ENCODE measurements at regions not wholly inside any gene's neighbourhood (a gene's known extent, or its start where the extent isn't known, plus 50 kb on each side); places are given as distances from the start of the nearest gene placed in this dataset.
A peak's percentile ranks its signal among the peaks of the same experiment; 100 is the strongest.

DNA sequence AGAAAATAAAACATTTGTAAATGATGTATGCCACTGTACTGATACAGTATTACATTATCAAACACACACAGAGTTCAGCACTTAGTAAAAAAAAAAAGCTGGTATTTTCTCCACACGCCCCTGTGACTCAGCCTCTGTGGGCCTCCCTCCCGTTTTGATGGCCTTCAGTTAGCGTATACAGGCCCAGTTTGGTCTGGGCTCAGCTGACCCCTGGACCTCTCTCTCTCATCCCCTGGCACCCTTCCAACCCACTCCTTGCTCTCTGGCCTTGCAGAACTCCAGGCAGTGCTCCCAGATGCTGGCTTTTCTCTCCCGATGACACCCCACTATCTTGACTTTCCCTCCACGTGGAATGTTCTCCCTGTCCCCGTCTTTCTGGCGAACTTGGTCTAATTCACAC lies 89.0 kb upstream of the LIMCH1 start:
- WGBS, result 74% methylated on average over 7 of the region's 7 CpGs
- Histone ChIP-seq H3K9ac (ENCODE audit: low read depth in 1 of 2, low read length in 2 of 2) (no peak overlapping the region), H3K36me3 (ENCODE audit: control insufficient read depth in 4 of 4, insufficient read depth in 3 of 4, low read depth in 1 of 4, low read length in 3 of 4) (no peaks in the 10 kb centered on the region), H3K27ac (ENCODE audit: low read depth in 1 of 2, low read length in 2 of 2) (no peak overlapping the region), H3K4me1 (ENCODE audit: control insufficient read depth in 4 of 4, insufficient read depth in 4 of 4, low read length in 3 of 4) (peaks cover 1 to 18% (median 15%) of the 10 kb centered on the region in 4 donors), H3K4me3 (ENCODE audit: low read depth in 1 of 3, low read length in 3 of 3) (no peak overlapping the region), H3K9me3 (ENCODE audit: control insufficient read depth in 4 of 4, low read length in 3 of 4) (no peaks in the 10 kb centered on the region), H3K27me3 (ENCODE audit: control insufficient read depth in 4 of 4, insufficient read depth in 4 of 4, low read length in 3 of 4) (no peaks in the 10 kb centered on the region)
- peak; percentile 32 for TF ChIP-seq NR2F2 (IDR thresholded peaks at IDR 0.05)
- TF ChIP-seq, protein P1, sequence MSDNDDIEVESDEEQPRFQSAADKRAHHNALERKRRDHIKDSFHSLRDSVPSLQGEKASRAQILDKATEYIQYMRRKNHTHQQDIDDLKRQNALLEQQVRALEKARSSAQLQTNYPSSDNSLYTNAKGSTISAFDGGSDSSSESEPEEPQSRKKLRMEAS (IDR thresholded peaks at IDR 0.05), result no peak
- no peak for TF ChIP-seq RAD21 (IDR thresholded peaks at IDR 0.05)
- no peak for DNase-seq (ENCODE audit: low spot score)

DNA sequence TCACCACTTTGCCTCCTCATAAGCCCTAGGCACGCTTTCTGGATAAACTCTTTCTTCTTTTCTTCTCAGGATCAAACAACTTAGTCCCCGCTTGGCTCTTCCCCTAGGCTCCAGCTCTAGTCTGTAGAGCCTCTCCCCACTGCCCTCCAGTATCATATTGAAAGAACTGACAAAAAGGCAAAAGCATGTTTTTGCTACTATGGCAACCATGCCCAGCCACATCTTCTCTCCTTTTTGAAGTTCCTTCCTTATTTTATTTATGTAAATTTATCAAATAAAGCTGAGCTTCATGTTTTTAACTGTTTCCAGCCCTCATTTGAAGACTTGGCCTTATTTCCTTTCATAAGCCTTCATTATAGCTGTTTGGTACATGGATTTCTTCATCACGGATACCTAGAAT lies 86.0 kb upstream of the LIMCH1 start:
- no peak for DNase-seq (ENCODE audit: low spot score)
- H3K4me3 ChIP-seq (ENCODE audit: low read depth in 1 of 3, low read length in 3 of 3), result no peak overlapping the region
- no peak overlapping the region for H3K27ac ChIP-seq (ENCODE audit: low read depth in 1 of 2, low read length in 2 of 2)
- no peaks in the 10 kb centered on the region for H3K27me3 ChIP-seq (ENCODE audit: control insufficient read depth in 4 of 4, insufficient read depth in 4 of 4, low read length in 3 of 4)
- 95% methylated on average over 3 of the region's 3 CpGs for WGBS
- no peaks in the 10 kb centered on the region for H3K36me3 ChIP-seq (ENCODE audit: control insufficient read depth in 4 of 4, insufficient read depth in 3 of 4, low read depth in 1 of 4, low read length in 3 of 4)
- no peak overlapping the region for H3K9ac ChIP-seq (ENCODE audit: low read depth in 1 of 2, low read length in 2 of 2)
- no peak for TF ChIP-seq EGR1 (IDR thresholded peaks at IDR 0.05; ENCODE audit: low read depth in 2 of 2)
- TF ChIP-seq HNF4G (IDR thresholded peaks at IDR 0.05), result no peak
- TF ChIP-seq JUND (IDR thresholded peaks at IDR 0.05), result no peak
- TF ChIP-seq HNF4A (conservative IDR thresholded peaks at IDR 0.05), result no peak
- TF ChIP-seq GABPA (IDR thresholded peaks at IDR 0.05 in 1 of 2, conservative IDR thresholded peaks at IDR 0.05 in 1 of 2), result no peak
- H3K4me1 ChIP-seq (ENCODE audit: control insufficient read depth in 4 of 4, insufficient read depth in 4 of 4, low read length in 3 of 4), result no peaks in the 10 kb centered on the region
- no peaks in the 10 kb centered on the region for H3K9me3 ChIP-seq (ENCODE audit: control insufficient read depth in 4 of 4, low read length in 3 of 4)

DNA sequence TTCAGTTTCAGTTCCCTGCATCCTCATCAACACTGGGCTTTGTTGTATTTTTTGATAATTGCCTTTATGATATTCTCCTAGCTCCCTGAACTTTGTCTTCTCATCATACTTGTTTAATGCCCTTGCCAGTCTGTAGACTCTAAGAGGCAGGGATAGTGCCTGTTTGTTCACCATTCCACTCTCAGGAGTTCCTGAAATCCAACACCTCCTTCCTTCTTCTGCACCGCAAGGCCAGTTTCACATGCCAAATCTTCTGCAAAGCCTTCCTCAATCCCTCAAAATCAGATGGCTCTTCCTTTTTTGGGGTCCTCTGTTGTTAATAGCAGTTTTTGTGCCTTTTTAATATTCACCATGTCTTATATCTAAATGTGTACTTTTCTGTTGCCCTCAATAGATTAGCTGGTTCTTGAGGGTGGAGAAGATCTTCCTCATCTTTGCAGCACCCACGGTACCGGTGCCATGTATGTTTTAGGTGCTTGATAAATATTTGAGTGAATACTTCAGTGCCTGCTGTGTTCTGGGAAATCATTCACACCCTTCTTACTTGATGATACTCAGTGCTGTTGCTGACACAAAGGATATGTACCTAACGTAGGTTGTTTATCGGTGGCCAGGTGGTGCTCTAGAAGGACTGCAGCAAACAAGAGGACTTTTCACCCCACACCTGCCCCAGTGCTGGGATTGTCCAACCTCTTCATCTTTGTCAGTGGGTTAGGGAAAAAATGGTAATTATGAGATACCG lies 85.3 kb upstream of the LIMCH1 start:
- WGBS, result 90% methylated on average over 6 of the region's 6 CpGs
- no peak for DNase-seq (ENCODE audit: low spot score)
- Histone ChIP-seq H3K27me3 (ENCODE audit: control insufficient read depth in 4 of 4, insufficient read depth in 4 of 4, low read length in 3 of 4) (no peaks in the 10 kb centered on the region), H3K9me3 (ENCODE audit: control insufficient read depth in 4 of 4, low read length in 3 of 4) (no peaks in the 10 kb centered on the region), H3K4me1 (ENCODE audit: control insufficient read depth in 4 of 4, insufficient read depth in 4 of 4, low read length in 3 of 4) (no peaks in the 10 kb centered on the region), H3K36me3 (ENCODE audit: control insufficient read depth in 4 of 4, insufficient read depth in 3 of 4, low read depth in 1 of 4, low read length in 3 of 4) (no peaks in the 10 kb centered on the region), H3K4me3 (ENCODE audit: low read depth in 1 of 3, low read length in 3 of 3) (no peak overlapping the region), H3K9ac (ENCODE audit: low read depth in 1 of 2, low read length in 2 of 2) (no peak overlapping the region), H3K27ac (ENCODE audit: low read depth in 1 of 2, low read length in 2 of 2) (no peak overlapping the region)
- TF ChIP-seq GABPA (IDR thresholded peaks at IDR 0.05 in 1 of 2, conservative IDR thresholded peaks at IDR 0.05 in 1 of 2), result no peak
- TF ChIP-seq RAD21 (IDR thresholded peaks at IDR 0.05), result no peak

DNA sequence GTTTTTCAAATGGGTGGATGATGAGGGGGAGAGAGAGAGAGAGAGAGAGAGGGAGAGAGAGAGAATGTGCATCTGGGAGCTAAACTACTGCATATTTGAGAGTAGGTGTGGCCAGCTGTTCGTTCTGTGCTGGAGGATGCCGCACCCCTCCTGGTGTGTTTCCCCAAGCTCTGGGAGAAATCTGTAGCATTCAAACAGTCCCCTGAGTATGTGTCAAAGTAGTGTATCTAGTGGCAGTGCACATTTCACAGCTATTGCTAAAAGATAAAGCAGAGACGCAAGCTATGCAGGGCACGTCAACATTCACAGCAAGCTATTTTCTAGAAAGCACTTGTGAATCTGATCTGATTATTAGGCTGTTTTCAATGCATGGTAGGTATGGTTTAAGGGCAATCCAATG lies 83.5 kb upstream of the LIMCH1 start:
- no peak overlapping the region for H3K9ac ChIP-seq (ENCODE audit: low read depth in 1 of 2, low read length in 2 of 2)
- TF ChIP-seq RXRA (IDR thresholded peaks at IDR 0.05) (no peak), SP1 (IDR thresholded peaks at IDR 0.05) (no peak), FOXA1 (IDR thresholded peaks at IDR 0.05) (no peak)
- TF ChIP-seq, protein P1 (IDR thresholded peaks at IDR 0.05), result no peak
- TF ChIP-seq, protein P2, sequence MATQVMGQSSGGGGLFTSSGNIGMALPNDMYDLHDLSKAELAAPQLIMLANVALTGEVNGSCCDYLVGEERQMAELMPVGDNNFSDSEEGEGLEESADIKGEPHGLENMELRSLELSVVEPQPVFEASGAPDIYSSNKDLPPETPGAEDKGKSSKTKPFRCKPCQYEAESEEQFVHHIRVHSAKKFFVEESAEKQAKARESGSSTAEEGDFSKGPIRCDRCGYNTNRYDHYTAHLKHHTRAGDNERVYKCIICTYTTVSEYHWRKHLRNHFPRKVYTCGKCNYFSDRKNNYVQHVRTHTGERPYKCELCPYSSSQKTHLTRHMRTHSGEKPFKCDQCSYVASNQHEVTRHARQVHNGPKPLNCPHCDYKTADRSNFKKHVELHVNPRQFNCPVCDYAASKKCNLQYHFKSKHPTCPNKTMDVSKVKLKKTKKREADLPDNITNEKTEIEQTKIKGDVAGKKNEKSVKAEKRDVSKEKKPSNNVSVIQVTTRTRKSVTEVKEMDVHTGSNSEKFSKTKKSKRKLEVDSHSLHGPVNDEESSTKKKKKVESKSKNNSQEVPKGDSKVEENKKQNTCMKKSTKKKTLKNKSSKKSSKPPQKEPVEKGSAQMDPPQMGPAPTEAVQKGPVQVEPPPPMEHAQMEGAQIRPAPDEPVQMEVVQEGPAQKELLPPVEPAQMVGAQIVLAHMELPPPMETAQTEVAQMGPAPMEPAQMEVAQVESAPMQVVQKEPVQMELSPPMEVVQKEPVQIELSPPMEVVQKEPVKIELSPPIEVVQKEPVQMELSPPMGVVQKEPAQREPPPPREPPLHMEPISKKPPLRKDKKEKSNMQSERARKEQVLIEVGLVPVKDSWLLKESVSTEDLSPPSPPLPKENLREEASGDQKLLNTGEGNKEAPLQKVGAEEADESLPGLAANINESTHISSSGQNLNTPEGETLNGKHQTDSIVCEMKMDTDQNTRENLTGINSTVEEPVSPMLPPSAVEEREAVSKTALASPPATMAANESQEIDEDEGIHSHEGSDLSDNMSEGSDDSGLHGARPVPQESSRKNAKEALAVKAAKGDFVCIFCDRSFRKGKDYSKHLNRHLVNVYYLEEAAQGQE (IDR thresholded peaks at IDR 0.05), result no peak
- TF ChIP-seq, protein P3, sequence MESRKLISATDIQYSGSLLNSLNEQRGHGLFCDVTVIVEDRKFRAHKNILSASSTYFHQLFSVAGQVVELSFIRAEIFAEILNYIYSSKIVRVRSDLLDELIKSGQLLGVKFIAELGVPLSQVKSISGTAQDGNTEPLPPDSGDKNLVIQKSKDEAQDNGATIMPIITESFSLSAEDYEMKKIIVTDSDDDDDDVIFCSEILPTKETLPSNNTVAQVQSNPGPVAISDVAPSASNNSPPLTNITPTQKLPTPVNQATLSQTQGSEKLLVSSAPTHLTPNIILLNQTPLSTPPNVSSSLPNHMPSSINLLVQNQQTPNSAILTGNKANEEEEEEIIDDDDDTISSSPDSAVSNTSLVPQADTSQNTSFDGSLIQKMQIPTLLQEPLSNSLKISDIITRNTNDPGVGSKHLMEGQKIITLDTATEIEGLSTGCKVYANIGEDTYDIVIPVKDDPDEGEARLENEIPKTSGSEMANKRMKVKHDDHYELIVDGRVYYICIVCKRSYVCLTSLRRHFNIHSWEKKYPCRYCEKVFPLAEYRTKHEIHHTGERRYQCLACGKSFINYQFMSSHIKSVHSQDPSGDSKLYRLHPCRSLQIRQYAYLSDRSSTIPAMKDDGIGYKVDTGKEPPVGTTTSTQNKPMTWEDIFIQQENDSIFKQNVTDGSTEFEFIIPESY (IDR thresholded peaks at IDR 0.05), result no peak
- H3K4me1 ChIP-seq (ENCODE audit: control insufficient read depth in 4 of 4, insufficient read depth in 4 of 4, low read length in 3 of 4), result no peaks in the 10 kb centered on the region
- no peaks in the 10 kb centered on the region for H3K27me3 ChIP-seq (ENCODE audit: control insufficient read depth in 4 of 4, insufficient read depth in 4 of 4, low read length in 3 of 4)
- H3K27ac ChIP-seq (ENCODE audit: low read depth in 1 of 2, low read length in 2 of 2), result no peak overlapping the region
- no peaks in the 10 kb centered on the region for H3K9me3 ChIP-seq (ENCODE audit: control insufficient read depth in 4 of 4, low read length in 3 of 4)
- no peak for DNase-seq (ENCODE audit: low spot score)
- 69% methylated on average over 4 of the region's 4 CpGs for WGBS
- H3K36me3 ChIP-seq (ENCODE audit: control insufficient read depth in 4 of 4, insufficient read depth in 3 of 4, low read depth in 1 of 4, low read length in 3 of 4), result no peaks in the 10 kb centered on the region
- H3K4me3 ChIP-seq (ENCODE audit: low read depth in 1 of 3, low read length in 3 of 3), result no peak overlapping the region
